Middle frontal gyrus (tissue), 1 donor: ENCODE measurements at regions not wholly inside any gene's neighbourhood (a gene's known extent, or its start where the extent isn't known, plus 50 kb on each side); places are given as distances from the start of the nearest gene placed in this dataset.
"Not testable (repeated sequence)": the region's sequence is repeated elsewhere in the genome, so short reads cannot be mapped to it uniquely, and the experiment has no call there.

Experiments
- DNase-seq: peaks from one replicate; pipeline ENCODE4 v3.0.0-alpha.2; 2015; ENCODE audit warnings: low spot score; ENCODE audit errors: extremely low spot score

DNA sequence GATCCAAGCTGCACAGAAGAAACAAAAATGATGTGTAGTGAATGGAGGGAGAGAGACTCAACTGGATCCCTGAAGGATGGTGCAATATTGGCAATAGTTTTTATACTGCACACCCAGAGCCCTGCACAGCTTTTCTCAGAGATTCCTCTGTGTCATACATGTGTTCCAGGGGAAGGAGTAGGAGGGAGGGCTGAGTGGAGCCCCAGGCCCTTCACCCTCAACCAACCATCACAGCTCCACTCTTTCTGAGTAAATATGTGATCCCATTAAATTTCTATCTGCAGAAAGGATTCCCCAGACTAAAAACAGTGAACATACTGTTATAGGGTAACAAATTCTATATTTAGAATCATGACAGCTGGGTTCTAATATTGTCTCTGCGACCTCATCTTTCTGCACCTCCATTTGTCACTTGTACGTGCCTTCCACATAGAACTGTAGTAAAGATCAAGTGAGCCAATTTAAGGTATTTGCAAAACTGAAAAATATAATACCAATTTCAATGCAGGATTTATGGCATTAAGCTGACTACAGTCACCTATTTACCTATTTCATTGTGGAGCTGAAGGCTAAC lies 421.4 kb upstream of the NRSN1 start:
- no peak for DNase-seq

DNA sequence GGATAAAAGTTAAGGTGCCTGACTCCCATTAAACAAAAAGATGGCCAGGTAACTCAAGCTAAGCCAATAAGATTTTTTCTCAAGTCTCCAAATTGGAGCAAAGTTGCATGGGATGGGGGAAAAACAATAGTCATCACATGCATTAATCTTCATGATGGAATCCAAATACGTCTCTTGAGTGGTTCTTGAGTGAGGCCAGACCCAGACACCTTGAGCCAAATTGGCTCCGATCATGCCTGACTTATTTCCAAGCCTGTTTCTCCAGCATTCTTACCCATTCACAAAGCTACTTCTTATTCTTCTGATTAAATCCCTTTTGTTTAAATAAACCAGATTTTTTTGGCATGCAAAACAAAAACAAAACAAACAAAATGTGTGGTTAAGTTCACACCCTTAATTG lies 420.3 kb upstream of the NRSN1 start:
- DNase-seq: no peak

DNA sequence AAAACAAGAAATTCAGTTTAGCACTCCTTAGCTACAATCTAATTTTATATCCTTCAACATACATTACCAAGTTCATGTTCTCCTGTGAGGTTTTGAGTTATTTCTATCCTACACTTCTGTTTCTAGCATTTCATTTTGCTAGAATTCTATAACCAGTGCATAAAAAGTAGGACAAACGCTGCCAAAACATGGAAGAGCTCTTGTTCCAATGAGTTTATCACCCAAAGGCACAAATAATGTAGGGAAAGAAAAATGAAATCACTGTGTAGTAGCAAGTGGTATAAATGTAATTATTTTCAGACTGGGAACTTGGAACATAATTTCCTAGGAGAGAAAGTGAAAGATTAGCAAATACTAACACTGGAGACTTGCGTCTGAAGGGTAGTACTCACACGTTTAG lies 413.3 kb upstream of the NRSN1 start:
- no peak for DNase-seq

DNA sequence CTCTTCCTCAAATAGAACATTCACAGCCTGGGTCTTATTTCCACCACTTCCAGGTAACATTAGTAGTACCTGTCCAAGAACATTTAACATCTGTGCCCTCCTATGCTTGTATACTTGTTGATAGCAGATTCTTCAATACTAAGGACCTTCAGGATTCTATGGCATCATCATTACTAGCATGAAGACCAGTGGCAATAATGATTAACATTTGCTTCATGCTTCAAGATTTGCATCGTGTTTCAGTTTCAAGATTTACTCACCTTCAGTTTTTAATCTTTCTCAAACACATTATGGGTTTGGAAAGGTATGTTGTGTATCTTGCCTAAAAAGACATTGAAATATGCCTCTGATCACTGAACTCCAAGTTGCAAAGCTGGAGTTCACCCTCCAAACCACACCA lies 412.8 kb upstream of the NRSN1 start:
- no peak for DNase-seq

DNA sequence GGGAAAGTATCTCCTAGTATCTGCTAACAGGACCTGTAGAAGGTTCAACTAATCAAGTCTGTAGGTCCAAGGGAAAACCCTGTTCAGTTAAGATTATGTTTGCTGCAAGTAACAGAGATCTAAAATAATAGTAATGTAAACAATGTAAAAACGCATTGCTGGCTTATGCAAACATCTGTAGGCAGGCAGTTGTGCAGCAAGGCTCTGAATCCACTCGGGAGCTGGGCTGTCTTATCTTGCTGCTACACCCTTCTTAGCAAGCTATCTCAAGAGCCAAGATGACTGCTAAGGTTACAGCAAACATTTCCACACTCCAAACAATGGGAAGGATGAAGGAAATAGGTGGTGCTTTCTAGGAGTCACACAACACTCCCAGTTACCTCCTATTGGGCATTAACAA lies 397.3 kb upstream of the NRSN1 start:
- DNase-seq: no peak

DNA sequence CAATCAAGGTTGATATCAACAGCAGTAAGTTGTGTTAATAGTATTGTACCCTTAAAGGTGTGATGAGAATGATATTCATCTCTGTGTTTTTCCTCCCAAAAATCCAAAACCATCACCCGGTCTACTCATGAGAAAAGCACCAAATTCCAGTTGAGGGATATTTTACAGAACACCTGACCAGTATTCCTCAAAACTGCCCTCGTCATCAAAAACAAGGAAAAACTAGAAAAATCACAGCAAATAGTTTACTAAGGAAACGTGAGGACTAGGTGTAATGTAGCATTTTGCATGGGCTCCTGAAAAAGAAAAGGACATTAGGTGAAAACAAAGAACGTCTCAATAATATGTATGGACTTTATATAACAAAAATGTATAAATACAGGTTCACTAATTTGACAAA lies 394.4 kb upstream of the NRSN1 start:
- DNase-seq: no peak

DNA sequence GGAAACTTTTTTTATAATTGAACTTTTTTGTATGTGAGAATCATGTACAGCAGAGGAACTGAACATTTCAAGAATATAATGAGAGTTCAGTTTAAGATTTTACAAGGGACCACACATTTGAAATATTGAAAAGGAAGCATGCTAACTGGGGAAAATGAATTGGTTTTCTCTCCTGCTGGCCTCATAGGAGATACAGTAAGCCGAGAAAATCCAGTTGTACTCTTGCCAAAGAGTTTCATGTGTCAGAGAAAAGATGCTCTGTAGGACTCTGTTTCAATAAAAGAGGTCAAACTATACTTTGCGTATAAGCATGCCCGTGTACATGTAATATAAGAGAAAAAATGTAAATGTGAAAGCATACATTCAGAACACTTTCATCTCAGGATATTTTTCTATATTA lies 393.5 kb upstream of the NRSN1 start:
- no peak for DNase-seq

DNA sequence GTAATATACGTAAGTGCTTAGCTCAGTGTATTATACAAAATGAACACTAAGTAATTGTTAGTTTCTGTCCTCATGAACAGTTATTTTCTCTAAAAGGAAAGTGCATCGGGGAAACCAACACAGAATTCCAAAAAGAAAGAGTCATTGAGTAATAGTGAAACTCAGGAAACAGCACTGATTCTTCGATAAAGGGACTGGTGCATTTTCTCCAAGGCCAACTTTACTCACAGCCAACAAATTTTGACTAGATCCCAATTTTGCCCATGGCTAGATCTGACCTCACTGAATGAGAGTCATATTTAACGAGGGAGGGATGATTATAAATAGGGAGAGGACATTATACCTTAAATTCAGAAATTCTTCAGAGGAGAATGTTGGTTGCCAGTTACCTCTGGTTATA lies 390.9 kb upstream of the NRSN1 start:
- no peak for DNase-seq

DNA sequence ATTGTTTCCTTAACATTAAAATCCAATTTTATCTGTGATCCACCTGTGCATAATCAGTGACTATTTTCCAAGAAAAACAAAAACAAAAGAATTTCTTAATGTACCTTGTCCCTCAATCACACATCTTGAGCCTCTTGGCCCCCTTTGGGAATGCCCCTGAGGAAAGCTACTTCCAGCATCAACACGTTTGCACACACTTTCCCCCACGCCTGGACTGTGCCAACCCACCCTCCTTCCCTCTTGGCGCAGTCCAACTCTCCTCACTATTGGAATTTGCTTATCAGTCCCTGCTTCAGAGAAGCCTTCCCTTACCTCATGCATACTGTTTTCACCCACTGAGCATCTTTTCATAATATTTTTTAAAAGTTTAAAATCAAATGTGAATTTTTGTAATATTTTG lies 389.4 kb upstream of the NRSN1 start:
- no peak for DNase-seq

DNA sequence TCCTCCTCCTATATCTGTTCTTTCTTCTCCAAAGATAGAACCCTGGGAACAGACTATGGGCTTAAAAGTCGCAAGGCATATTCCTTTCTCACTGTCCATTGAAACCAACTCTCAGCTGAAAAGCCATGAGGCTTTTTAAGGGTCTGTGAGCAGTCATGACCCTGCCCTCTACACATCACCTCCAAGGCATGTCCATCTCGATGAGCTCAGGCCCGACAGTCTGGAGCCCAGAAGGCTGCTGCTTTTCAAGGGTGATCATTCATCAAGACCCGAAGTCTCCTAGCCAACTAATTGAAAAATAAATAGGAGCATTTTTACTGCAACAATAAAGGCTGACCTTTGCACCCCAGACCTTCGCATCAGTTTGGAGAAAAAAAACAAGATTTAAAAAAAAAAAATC lies 378.8 kb upstream of the NRSN1 start:
- no peak for DNase-seq

DNA sequence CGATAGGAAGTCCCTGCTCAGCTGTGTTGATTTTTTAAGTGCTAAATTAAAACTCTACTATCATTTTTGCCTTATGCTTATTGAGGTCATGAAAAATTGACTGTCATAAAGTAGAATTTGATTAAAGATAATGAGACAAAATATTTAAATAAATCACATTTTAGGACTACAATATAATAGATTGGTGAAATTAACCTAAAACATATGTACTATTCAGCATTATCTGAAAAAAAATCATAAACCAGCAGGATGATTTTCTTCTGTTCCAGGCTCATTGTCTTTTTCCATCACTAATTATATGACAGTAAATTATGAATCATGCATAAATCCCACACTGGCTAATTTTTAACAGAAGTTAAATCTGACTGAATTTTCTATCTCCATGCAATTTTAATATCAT lies 373.6 kb upstream of the NRSN1 start:
- DNase-seq: no peak

DNA sequence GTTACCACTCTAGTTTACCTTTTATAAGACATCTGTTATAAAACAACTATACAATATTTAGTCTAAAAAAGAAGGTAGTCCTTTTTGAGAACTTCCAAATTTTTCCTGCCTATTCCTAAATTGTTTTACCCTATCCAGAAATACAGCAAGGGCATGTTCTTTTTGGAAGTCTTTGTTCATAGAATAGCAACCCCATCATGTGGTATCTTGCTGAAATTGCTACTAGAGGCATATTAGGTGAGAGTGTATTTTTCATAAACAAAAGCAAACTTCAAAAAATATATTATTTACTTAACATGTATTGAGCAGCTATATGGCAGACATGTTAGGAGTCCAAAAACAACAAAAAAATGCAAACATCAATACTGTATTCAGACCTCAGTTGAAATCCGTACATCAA lies 371.8 kb upstream of the NRSN1 start:
- DNase-seq: no peak

DNA sequence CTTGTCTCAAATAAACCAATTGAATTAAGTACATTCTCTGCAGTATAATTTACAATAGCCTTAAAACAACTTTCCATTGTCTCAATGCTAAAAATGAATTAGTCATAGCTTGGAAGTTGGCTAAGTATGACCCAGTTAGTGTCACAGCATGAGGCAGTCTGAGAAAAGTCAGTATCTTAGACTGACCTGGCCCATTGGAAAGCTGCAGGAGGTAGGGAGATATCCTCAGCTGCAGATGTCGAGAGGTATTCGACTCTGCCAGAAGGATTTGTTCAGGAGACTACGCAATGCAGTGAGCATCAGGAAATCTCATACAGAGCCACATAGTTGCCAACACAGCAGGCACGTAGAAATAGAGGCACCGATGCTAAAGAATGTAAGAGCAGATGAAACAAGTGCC lies 350.9 kb upstream of the NRSN1 start:
- no peak for DNase-seq

DNA sequence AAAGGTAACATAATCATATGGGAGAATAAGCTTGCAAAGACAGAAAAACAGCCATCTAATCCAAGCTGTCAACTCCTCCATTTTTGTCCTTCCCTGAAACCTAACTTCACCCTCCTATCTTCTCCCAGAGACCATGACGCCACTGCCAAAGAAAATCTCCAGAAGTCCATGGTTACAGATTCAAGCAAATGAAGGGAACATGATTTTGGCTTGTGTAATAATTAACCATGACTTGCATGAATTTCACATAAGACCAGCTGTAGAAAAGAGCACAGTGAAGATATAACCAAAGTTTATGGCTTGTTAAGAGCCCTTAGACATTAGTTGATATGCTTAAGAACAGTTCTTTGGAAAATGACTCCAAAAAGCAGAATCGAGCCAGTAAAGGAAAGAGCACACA lies 342.1 kb upstream of the NRSN1 start:
- DNase-seq: no peak

DNA sequence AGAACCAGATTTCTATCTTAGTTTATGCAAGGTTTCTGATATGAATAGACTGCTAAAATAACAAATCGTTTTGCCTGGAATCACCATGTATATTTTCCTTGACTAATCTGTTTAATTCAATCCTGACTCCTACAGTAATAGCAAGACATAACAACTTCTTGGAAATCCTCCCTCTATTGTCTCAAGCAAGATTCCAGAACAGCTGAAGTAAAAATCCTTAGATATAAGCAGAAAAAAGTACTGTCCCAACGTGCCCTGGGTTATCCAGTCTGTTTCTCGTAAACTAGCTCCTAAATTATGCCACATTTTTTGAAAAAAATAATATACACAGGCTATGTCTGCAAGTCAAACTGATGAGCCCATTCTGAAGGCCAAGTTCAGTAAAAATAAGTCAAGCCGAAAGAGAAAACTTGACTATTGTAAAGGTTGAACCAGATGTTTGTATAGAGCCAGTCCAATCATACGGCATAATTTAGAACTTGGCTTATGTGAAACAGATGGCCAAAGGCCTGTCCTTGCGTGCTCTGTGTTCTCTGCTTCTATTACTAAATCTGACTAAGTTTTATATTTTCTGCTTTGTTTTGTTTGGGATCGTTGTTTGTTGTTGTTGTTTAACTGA lies 341.6 kb upstream of the NRSN1 start:
- no peak for DNase-seq

DNA sequence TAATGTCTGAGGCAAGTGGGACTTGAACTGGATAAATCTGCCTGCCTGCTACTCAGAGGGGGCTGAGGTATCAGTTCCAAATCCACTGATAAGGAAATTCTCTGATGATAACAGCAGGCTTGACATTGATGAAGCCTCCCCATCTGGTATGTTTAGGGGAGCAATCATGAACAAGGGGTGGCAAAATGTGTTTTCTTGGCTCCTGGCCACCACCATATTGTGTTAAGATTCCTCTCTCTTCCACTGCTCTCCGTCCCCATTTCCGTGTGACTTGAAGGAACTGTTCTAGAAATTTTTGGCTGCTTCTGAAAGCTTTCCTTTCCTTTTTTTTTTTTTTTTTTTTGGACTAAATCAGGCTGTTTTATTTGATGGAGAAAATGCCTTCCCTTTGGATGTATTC lies 335.3 kb upstream of the NRSN1 start:
- DNase-seq: no peak

DNA sequence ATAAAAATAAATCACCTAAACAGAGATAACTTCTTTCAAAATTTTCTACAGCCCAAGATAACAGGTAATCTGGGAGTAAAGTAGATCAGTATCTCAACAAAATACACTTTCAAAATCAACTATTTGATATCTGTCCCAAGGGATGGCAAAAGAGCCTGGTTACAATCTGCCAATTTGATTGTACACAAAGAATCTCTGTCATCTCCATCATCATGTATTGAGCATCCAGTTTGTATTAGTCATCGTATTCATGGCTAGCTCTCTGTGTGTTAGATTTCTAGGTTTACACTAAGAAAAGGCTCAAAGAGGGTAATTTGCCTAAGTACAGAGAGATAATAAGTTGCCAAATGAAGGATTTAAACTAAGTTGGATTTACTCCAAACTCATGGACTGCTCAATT lies 329.0 kb upstream of the NRSN1 start:
- DNase-seq: no peak

DNA sequence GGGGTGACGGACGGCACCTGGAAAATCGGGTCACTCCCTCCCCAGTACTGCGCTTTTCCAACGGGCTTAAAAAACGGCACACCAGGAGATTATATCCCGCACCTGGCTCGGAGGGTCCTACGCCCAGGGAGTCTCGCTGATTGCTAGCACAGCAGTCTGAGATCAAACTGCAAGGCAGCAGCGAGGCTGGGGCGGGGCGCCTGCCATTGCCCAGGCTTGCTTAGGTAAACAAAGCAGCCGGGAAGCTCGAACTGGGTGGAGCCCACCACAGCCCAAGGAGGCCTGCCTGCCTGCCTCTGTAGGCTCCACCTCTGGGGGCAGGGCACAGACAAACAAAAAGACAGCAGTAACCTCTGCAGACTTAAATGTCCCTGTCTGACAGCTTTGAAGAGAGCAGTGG lies 321.7 kb upstream of the NRSN1 start:
- not testable (repeated sequence) for DNase-seq

DNA sequence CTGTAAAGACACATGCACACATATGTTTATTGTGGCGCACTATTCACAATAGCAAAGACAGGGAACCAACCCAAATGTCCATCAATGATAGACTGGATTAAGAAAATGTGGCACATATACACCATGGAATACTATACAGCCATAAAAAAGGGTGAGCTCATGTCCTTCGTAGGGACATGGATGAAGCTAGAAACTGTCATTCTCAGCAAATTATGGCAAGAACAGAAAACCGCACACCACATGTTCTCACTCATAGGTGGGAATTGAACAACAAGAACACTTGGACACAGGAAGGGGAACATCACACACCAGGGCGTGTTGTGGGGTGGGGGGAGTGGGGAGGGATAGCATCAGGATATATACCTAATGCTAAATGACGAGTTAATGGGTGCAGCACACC lies 304.9 kb upstream of the NRSN1 start:
- DNase-seq: not testable (repeated sequence)

DNA sequence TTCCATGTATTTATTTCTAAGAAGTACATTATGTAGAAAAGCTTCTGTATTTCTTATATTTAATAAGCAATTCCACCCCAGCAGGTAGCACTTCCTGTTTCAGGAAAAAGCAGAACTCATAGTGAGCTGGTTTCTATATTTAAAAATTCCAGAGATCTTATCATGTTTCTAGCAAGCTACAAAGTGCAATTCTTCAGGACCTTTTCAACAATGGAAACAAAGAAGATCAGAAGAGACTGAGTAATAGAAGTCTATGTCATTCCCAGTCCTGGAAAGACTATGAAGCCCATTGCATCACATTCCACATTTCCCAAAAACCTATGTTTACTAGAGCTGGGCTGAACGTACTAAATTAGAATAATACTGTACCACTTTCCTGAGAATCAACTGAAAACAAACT lies 302.6 kb upstream of the NRSN1 start:
- DNase-seq: no peak

DNA sequence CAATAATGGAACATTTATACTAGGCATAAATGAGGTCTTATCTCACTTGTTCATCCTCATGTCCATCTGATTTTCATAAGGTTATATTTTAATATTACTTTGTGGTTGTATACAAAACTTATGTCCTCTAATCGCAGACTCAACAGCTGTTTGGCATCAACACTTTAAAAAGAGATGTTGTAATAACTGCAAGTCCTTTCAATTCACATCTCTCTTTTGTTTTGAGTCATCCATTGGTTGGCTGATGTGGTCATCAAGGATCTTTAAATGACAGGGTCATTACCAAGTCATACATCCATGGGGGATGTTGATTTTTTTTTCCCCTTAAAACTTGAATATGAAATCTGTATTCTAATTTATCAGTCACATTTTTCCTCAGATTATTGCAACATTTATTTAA lies 299.4 kb upstream of the NRSN1 start:
- DNase-seq: no peak

DNA sequence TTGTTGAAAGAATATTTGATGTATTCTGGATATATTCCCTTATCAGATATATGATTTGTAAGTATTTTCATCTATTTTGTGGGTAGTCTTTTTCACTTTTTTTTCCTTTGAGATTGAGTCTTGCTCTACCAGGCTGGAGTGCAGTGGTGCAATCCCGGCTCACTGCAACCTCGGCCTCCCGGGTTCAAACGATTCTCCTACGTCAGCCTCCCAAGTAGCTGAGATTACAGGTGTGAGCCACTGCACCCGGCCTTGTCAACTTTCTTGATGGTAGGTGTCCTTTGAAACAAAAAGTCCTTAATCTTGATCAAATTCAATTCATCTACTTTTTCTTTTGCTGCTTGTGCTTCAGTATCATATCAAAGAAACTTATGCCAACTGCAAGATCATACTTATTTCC lies 297.2 kb upstream of the NRSN1 start:
- no peak for DNase-seq

DNA sequence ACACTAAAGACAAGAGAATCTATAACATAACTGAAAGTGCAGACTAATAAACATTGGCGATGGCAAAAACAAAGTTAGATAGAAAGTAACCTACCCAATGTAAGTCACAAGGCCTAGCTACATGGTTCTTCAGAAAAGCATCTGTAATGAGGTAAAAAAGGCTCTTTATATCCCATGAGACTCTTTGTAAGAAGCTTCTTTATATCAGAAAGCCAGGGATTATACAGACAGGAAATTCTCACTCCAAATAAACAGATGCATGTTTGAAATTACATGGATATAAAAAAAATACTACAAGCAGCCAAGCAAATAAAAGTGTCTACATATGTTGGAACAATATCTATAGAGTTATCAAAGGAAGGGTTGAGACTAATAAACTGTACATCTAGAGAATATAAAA lies 284.9 kb upstream of the NRSN1 start:
- DNase-seq: no peak

DNA sequence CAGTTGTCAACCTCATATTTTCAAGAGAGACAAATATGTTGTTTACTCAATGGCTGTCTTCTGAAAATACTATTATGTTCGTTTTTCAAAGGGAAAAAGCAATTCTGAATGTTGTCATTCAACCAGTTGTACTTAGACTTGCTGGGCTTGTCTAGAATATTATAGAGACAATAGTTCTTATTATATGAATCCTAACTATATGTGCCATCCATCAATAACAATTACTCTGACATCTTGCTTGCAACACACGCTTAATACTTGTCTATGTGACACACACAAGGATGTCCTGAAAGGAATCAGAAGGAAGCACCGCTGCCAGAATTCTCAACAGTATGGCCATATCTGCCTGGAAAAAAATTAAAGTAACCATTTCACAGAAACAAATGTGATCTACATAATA lies 283.3 kb upstream of the NRSN1 start:
- no peak for DNase-seq
